SK-N-MC (cell line): ENCODE measurements at regions not wholly inside any gene's neighbourhood (a gene's known extent, or its start where the extent isn't known, plus 50 kb on each side); places are given as distances from the start of the nearest gene placed in this dataset.

Experiments
- EZH2 ChIP-seq: fragments of 200-600 bp; sonication (generic); IDR thresholded peaks from one replicate; pipeline ENCODE4 v1.6.1; 2017; ENCODE audit warnings: antibody characterized with exemption
- POLR2AphosphoS5 ChIP-seq: IDR thresholded peaks from 2 replicates; pipeline ENCODE4 v1.6.1; 2012; ENCODE audit warnings: mild to moderate bottlenecking, low read depth, low read length, borderline replicate concordance

- TF ChIP-seq POLR2AphosphoS5 (no peak), EZH2 (no peak)
These were observed 97.6 kb upstream of the PDE1C start for GRCh38 chr7:32167815-32168214.
